ENCODE measurements at regions not wholly inside any gene's neighbourhood (a gene's known extent, or its start where the extent isn't known, plus 50 kb on each side); places are given as distances from the start of the nearest gene placed in this dataset.

DNA sequence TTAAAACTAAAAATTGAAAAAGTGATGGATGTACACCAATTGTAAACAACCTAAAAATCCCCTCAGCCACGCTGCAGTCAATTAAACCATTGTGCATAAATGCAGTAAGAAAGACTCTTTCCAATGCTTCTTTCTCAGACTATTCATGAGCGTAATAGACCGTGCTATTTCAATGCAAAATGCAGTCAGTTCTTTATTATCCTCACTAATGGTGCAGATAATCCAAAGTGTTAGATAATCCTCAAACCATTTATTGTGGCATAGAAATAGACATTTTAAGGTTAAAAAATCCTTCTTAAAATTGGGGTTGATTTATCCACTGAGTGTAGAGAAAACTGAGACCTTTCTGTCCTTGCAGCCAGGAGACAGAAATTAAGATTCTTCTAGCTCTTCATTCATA lies 1862.8 kb downstream of the EFNA5 start:
- DNase-seq (ENCODE audit: low spot score), result no peak

- no peak for DNase-seq (ENCODE audit: low spot score)
These were observed 1863.4 kb downstream of the EFNA5 start for GRCh38 chr5:105807290-105807689.

DNA sequence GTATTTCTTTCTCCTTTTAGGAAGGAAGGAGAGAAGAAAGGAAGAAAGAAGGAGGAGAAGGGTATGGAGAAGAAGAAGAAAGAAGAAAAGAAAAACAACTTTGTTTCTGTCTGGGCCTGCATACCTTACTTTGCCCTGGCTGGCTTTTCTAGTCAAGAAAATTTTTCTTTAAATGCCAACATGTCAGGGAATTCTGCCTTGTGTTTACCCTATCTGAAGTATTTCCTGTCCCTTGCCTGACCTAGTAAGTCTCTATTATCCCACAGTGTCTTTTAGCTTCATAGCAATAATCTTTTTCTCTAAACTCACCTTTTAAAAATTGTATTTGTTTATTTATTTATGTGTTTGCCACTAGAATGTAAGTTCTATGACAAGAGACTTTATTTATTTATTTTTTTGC lies 1864.1 kb downstream of the EFNA5 start:
- DNase-seq (ENCODE audit: low spot score), result no peak

GRCh38 chr5:105803431-105803830 lies 1867.3 kb downstream of the EFNA5 start:
- no peak for DNase-seq (ENCODE audit: low spot score)

DNA sequence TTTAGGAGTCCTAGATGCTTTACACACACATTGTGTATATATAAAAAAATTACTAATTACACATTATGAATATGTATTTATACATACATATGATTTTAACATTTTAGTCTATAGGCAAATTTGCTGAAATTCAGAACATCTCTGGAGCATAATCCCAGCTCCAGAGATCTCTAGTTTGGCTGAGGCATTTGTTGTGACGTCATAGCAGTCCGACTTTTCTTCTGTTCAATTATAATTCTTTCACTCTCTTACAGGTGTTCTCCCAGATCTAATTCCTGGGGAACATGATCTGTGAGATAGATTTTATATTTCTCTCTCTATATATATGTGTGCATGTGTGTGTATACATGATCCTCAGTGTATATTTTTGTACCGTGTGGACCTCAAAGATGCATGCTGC lies 1876.2 kb downstream of the EFNA5 start:
- DNase-seq (ENCODE audit: low spot score), result no peak

DNA sequence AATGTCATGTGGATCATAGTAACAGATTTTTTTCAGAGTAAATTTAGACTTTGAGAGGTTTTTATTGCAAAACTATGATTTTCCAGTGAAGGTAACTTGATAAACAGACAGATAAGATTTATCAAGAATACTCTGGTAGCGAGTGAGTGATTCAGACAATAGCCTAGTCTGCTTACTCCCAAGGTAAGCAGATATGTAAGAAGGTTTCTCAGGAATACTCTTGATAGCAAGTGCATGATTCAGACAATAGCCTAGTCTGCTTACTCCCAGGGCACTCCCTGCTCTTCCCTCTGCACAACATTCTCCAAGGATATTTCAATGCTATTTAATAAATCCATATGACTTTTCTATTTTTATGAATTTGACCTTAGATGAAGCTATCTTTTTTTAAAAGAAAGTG lies 1881.5 kb downstream of the EFNA5 start:
- no peak for DNase-seq (ENCODE audit: low spot score)

- DNase-seq (ENCODE audit: low spot score), result no peak
These were observed 1886.9 kb downstream of the EFNA5 start for GRCh38 chr5:105783811-105784210.

DNA sequence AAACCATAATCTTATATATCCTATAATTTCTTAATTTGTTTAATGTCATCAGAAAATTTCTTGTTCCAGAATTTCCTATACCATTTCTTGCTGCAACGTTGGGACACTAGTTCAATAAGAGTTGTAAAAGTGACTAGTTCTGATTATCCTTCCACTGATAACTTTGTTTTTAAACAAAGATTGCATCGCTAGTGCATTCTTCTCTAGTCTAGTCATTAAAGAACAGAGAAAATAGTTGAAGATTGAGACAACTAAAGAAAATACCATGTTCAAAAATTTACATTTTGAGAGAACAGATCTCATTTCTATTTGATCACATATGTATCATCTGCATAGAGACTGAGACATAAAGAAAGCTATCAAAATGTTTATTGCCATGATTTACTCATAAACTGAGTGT lies 1888.2 kb downstream of the EFNA5 start:
- no peak for DNase-seq (ENCODE audit: low spot score)

- no peak for DNase-seq (ENCODE audit: low spot score)
These were observed 1897.5 kb downstream of the EFNA5 start for GRCh38 chr5:105773241-105773640.

DNA sequence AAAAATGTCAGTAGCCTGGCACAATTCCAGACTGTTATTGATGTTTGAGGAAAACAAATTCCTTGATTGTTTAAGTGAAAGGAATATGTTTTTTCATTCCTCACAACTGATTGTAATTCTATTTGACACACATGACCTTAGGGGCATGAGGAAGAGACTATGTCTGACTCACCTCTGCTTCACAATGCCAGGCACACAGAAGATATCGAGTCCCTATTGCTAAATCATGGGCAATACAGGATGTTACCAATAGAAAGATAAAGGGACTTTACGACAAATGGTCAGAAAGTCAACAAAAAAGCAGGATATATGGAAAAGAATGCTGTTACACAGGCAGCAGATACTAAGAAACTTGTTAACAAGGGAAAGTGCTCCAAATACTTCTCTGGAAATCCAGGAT lies 1903.5 kb downstream of the EFNA5 start:
- no peak for DNase-seq (ENCODE audit: low spot score)

- no peak for DNase-seq (ENCODE audit: low spot score)
These were observed 1908.0 kb downstream of the EFNA5 start for GRCh38 chr5:105762728-105763127.

- no peak for DNase-seq (ENCODE audit: low spot score)
These were observed 1916.7 kb downstream of the EFNA5 start for GRCh38 chr5:105754056-105754455.

- DNase-seq (ENCODE audit: low spot score), result no peak
These were observed 1917.9 kb downstream of the EFNA5 start for GRCh38 chr5:105752801-105753200.

DNA sequence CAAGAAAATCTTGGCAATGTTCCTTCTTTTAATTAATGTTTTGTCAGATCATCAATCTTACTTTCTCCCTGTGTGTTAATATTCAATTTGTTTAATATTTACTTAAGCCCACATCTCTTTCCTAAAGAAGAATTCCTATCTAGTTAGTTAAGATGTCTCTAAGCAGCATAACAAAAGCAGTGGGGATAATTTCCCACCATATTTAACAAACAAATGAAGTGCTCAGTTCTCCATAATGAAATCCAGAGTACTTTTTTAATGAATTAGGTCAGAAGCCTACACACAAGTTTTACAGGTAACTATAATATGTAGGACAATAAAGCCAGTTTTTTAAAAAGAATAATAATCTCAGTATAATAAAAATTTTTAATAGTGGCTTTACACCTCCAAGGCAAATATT lies 1918.8 kb downstream of the EFNA5 start:
- DNase-seq (ENCODE audit: low spot score), result no peak

- DNase-seq (ENCODE audit: low spot score), result no peak
These were observed 1925.6 kb downstream of the EFNA5 start for GRCh38 chr5:105745111-105745510.

- no peak for DNase-seq (ENCODE audit: low spot score)
These were observed 1930.5 kb downstream of the EFNA5 start for GRCh38 chr5:105740242-105740641.

- no peak for DNase-seq (ENCODE audit: low spot score)
These were observed 1931.0 kb downstream of the EFNA5 start for GRCh38 chr5:105739732-105740131.

- DNase-seq (ENCODE audit: low spot score), result no peak
These were observed 1935.0 kb downstream of the EFNA5 start for GRCh38 chr5:105735704-105736103.

DNA sequence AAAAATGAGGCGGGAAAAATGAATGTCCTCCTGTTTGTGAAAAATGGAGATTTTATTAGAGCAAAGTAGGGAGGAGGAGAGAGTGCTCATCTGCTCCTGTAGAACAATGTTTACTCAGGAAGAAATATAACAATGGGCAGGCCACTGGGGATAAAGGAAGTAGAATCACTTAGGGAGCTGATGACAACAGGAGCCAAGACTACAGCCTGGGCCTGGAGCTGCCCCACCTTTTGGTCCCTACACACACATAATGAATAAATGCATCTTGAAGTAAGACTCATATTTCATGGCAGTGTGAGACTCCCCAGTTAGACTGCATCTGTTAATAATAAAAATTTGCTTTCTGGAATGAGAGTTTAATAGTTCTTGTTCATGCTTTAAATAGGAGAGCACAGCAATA lies 1939.8 kb downstream of the EFNA5 start:
- no peak for DNase-seq (ENCODE audit: low spot score)

GRCh38 chr5:105726093-105726492 lies 1944.6 kb downstream of the EFNA5 start:
- DNase-seq (ENCODE audit: low spot score), result no peak

GRCh38 chr5:105708442-105708841 lies 1962.3 kb downstream of the EFNA5 start:
- DNase-seq (ENCODE audit: low spot score), result no peak

DNA sequence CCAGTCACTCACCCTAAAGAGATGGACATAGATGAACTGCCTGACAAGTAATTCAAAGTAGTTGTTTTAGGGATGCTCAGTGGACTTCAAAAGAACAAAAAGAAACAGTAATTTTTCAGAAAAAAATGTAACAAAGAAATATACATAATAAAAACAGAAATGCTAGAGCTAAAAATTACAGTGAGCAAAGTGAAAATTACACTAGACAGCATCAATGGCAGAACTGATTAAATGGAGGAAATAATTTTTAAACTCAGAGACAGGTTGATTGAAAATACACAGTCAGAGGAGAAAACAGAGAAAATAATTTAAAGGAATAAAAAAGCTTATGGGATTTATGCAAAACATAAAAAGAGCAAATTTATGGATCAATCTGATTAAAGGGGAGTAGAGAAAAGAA lies 1968.4 kb downstream of the EFNA5 start:
- no peak for DNase-seq (ENCODE audit: low spot score)

DNA sequence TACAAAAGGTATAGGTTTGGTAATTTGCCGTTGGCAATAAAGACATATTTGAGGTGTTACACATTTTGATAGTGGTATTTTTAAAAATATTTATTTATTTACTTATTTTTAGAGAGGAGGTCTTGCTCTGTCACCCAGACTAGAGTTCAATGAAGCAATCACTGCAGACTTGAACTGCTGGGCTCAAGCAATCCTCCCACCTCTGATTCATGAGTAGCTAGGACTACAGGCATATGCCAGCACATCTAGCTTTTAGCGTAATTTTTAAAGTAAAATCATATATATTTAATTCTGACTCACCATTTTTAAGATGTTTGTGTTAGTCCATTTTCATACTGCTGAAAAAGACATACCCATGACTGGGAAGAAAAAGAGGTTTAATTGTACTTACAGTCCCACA lies 1974.3 kb downstream of the EFNA5 start:
- no peak for DNase-seq (ENCODE audit: low spot score)

DNA sequence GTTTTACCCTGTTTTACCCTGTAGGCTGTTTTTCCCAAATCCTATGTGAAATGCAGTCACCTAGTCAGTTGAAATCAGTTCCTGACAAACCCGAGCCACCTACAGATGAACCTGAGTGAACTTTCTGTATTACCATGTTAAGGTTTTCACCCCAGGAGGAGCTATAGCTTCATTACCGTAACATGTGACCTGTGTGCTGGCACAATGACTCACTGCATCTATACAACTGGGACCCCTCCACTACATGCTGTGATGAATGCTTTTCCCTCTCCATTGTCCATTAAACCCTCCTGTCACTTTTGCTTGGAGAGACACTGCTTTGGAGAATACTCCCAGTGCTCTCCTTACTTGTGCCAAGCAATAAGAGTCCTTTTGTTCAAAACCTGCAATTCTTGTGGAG lies 1974.8 kb downstream of the EFNA5 start:
- DNase-seq (ENCODE audit: low spot score), result no peak

GRCh38 chr5:105689596-105689995 lies 1981.1 kb downstream of the EFNA5 start:
- DNase-seq (ENCODE audit: low spot score), result no peak
